Karpas-422 (cell line): ENCODE measurements at regions not wholly inside any gene's neighbourhood (a gene's known extent, or its start where the extent isn't known, plus 50 kb on each side); places are given as distances from the start of the nearest gene placed in this dataset.

Experiments used
- DNase-seq: peaks from one replicate; pipeline ENCODE4 v3.0.0-alpha.2; 2015
- H2AFZ ChIP-seq: fragments of 200-600 bp; sonication (generic); 2 replicates; pipeline ENCODE4 v1.6.1; 2014; ENCODE audit warnings: antibody characterized with exemption, low read length, mixed read lengths
- H3K27ac ChIP-seq: fragments of 200-600 bp; sonication (generic); 2 replicates; pipeline ENCODE4 v1.5.1; 2014; ENCODE audit warnings: mild to moderate bottlenecking, low read length, moderate library complexity
- H3K27me3 ChIP-seq: fragments of 200-600 bp; sonication (generic); 2 replicates; pipeline ENCODE4 v1.6.1; 2014; ENCODE audit warnings: low read length, mixed read lengths
- H3K36me3 ChIP-seq: fragments of 200-600 bp; sonication (generic); 2 replicates; pipeline ENCODE4 v1.6.1; 2014; ENCODE audit warnings: low read length, mixed read lengths; ENCODE audit not compliant: insufficient read depth
- H3K4me1 ChIP-seq: fragments of 200-600 bp; sonication (generic); 2 replicates; pipeline ENCODE4 v1.6.1; 2014; ENCODE audit warnings: mild to moderate bottlenecking, low read length, mixed read lengths
- H3K4me2 ChIP-seq: fragments of 200-600 bp; sonication (generic); 2 replicates; pipeline ENCODE4 v1.6.1; 2014; ENCODE audit warnings: low read length, low read depth, mild to moderate bottlenecking; ENCODE audit not compliant: poor library complexity, severe bottlenecking
- H3K4me3 ChIP-seq: fragments of 200-600 bp; sonication (generic); 2 replicates; pipeline ENCODE4 v1.5.1; 2014; ENCODE audit warnings: mild to moderate bottlenecking, antibody characterized with exemption, low read length, mixed read lengths
- H3K79me2 ChIP-seq: fragments of 200-600 bp; sonication (generic); 2 replicates; pipeline ENCODE4 v1.6.1; 2014; ENCODE audit warnings: mild to moderate bottlenecking, low read length, mixed read lengths
- H3K9ac ChIP-seq: fragments of 200-600 bp; sonication (generic); 2 replicates; pipeline ENCODE4 v1.6.0; 2014; ENCODE audit warnings: low read length
- H3K9me2 ChIP-seq: fragments of 200-600 bp; sonication (generic), shearing (Covaris generic); replicated peaks from 2 replicates; pipeline ENCODE4 v1.6.0; 2014; ENCODE audit warnings: mild to moderate bottlenecking, low read length, moderate library complexity; ENCODE audit not compliant: insufficient read depth
- H3K9me3 ChIP-seq: fragments of 300-700, 200-600 bp; sonication (generic); 2 replicates; pipeline ENCODE4 v1.6.1; 2014; ENCODE audit warnings: low read length, mixed read lengths
- H4K20me1 ChIP-seq: fragments of 200-600 bp; sonication (generic); 2 replicates; pipeline ENCODE4 v1.6.1; 2014; ENCODE audit warnings: mild to moderate bottlenecking, antibody characterized with exemption, low read length, low read depth; ENCODE audit not compliant: insufficient read depth

DNA sequence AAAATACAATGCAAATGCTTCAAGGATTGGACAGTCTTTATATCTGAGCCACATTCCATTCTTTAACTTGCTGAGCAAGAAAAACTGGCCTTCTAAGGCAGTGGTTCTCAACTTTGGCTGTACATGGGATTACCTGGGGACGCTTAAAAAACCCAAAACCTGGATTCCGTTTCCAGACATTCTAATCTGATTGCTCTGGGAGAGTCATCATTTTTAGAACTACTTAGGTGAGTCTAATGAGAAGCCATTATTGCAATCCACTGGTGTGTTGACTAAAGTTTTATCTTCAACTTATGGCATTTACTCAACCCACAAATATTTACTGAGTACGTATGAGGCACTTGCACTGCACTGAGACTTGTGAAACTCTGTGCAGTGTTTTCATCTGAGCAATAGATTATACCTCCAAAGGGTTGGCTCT is 195.7 kb upstream of the ATP11B start:
- H3K9ac ChIP-seq: no peak overlapping the region

GRCh38 chr3:182601597-182601996 is 191.7 kb upstream of the ATP11B start:
- Histone ChIP-seq H3K27ac (no peak overlapping the region), H3K9ac (no peak overlapping the region), H3K4me1 (no peaks in the 10 kb centered on the region), H3K4me3 (no peak overlapping the region), H4K20me1 (no peaks in the 10 kb centered on the region), H2AFZ (no peak overlapping the region), H3K4me2 (no peak overlapping the region), H3K36me3 (no peaks in the 10 kb centered on the region), H3K27me3 (no peaks in the 10 kb centered on the region), H3K79me2 (no peaks in the 10 kb centered on the region), H3K9me3 (no peaks in the 10 kb centered on the region), H3K9me2 (no peaks in the 10 kb centered on the region)
- no peak for DNase-seq

More for the DNA sequence above, 195.7 kb upstream of the ATP11B start:
- no peaks in the 10 kb centered on the region for H3K9me2 ChIP-seq
- H3K79me2 ChIP-seq: no peaks in the 10 kb centered on the region
- H3K4me3 ChIP-seq: no peak overlapping the region
- no peak for DNase-seq
- H3K36me3 ChIP-seq: no peaks in the 10 kb centered on the region
- no peaks in the 10 kb centered on the region for H4K20me1 ChIP-seq
- no peaks in the 10 kb centered on the region for H3K27me3 ChIP-seq
- H3K9me3 ChIP-seq: no peaks in the 10 kb centered on the region
- H3K4me2 ChIP-seq: no peak overlapping the region
- no peak overlapping the region for H3K27ac ChIP-seq
- no peaks in the 10 kb centered on the region for H3K4me1 ChIP-seq
- H2AFZ ChIP-seq: no peak overlapping the region

DNA sequence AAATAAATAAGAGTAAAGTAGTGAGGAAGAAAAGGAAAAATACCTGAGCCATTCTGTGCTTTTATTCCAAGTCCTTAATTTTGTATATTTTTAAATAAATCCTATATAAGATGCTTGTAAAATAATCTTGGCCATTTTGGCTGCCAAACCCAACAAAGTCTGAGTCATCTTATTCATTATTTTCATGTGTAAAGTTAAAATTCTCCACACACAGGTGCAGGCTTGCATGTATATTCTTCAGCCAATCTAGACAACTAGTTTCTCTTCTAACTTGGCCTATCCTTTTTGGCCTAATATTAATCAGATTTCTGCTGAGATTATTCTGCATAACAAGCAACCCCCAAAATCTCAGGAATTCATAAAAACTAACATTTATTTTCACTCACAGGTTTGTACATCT is 189.8 kb upstream of the ATP11B start:
- H3K9ac ChIP-seq: no peak overlapping the region
- no peak overlapping the region for H3K4me3 ChIP-seq
- H3K27me3 ChIP-seq: no peaks in the 10 kb centered on the region
- H3K9me3 ChIP-seq: no peaks in the 10 kb centered on the region
- no peak overlapping the region for H3K4me2 ChIP-seq
- H3K27ac ChIP-seq: no peak overlapping the region
- no peaks in the 10 kb centered on the region for H4K20me1 ChIP-seq
- no peaks in the 10 kb centered on the region for H3K9me2 ChIP-seq
- H2AFZ ChIP-seq: no peak overlapping the region
- no peaks in the 10 kb centered on the region for H3K4me1 ChIP-seq
- H3K79me2 ChIP-seq: no peaks in the 10 kb centered on the region
- no peaks in the 10 kb centered on the region for H3K36me3 ChIP-seq
- DNase-seq: no peak

GRCh38 chr3:182605882-182606611 is 187.3 kb upstream of the ATP11B start:
- no peaks in the 10 kb centered on the region for H4K20me1 ChIP-seq
- no peaks in the 10 kb centered on the region for H3K79me2 ChIP-seq
- no peaks in the 10 kb centered on the region for H3K27me3 ChIP-seq
- no peaks in the 10 kb centered on the region for H3K9me3 ChIP-seq
- no peak for DNase-seq
- H2AFZ ChIP-seq: no peak overlapping the region
- no peaks in the 10 kb centered on the region for H3K9me2 ChIP-seq
- H3K4me2 ChIP-seq: no peak overlapping the region
- H3K36me3 ChIP-seq: no peaks in the 10 kb centered on the region
- no peak overlapping the region for H3K9ac ChIP-seq
- H3K27ac ChIP-seq: no peak overlapping the region
- no peaks in the 10 kb centered on the region for H3K4me1 ChIP-seq
- H3K4me3 ChIP-seq: no peak overlapping the region

DNA sequence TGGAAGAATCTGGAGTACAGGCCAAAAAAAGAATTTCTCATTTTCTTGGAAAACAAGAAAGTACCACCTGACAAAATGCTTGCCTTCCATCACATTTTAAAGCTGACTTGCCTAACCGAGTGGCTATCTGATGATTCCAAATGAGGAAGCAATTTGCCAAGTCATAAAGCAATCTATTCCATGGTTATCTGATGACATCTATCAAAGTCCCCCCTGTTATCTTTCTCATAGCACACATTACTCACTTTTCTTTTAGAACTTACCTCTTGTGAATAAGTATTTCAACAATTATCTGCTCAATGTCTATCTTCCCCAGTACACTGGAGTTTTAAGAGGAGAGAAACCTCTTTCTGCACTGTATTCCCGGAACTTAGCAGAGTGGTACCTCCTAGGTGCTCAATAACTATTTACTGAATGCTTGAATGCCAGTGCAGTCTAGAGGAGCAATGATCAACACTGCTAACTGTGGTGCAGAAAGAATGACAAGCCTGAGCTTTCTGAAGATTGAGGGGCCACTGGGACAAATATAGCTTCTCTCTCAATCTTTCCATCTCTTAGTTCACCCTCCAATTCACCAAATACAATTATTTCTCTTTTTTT is 186.3 kb upstream of the ATP11B start:
- Histone ChIP-seq H3K9me2 (no peaks in the 10 kb centered on the region), H2AFZ (no peak overlapping the region), H3K9me3 (no peaks in the 10 kb centered on the region), H4K20me1 (no peaks in the 10 kb centered on the region), H3K9ac (no peak overlapping the region), H3K79me2 (no peaks in the 10 kb centered on the region), H3K27ac (no peak overlapping the region), H3K4me1 (no peaks in the 10 kb centered on the region), H3K4me3 (no peak overlapping the region), H3K27me3 (no peaks in the 10 kb centered on the region), H3K36me3 (no peaks in the 10 kb centered on the region), H3K4me2 (no peak overlapping the region)
- DNase-seq: no peak

- no peak overlapping the region for H3K4me3 ChIP-seq
- no peak overlapping the region for H3K9ac ChIP-seq
- H2AFZ ChIP-seq: no peak overlapping the region
- no peak overlapping the region for H3K4me2 ChIP-seq
- no peaks in the 10 kb centered on the region for H4K20me1 ChIP-seq
- H3K36me3 ChIP-seq: no peaks in the 10 kb centered on the region
- H3K79me2 ChIP-seq: no peaks in the 10 kb centered on the region
- DNase-seq: no peak
- no peaks in the 10 kb centered on the region for H3K9me2 ChIP-seq
- no peaks in the 10 kb centered on the region for H3K9me3 ChIP-seq
- H3K27ac ChIP-seq: no peak overlapping the region
- no peaks in the 10 kb centered on the region for H3K27me3 ChIP-seq
- no peaks in the 10 kb centered on the region for H3K4me1 ChIP-seq
Observed at GRCh38 chr3:182608832-182609231, 184.5 kb upstream of the ATP11B start.

DNA sequence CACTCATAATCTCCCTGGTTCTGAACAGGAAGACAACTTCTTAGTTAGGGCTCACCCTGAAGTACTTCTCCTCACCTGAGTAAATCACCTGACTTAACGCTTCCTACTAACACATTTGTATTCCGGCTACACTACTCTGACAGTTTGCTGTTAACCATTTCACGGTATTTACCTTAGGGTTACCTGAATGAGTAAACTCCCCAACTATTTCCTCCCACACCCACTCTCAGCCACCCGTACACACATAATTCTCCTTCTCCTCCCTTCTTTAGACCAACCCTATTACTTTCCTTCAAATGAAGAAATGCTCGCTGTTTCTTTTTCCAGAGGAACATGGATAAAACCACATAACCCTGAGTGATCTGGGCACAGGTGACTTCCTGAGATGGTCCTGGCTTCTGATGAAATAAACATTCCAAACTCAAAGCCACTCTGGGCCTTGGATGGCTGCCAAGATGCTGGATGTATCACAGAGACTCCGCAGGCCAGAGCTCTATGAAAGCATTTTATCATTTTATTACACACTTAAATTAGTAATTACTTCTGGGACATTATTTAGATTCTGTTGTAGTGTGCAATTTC is 183.6 kb upstream of the ATP11B start:
- no peaks in the 10 kb centered on the region for H3K4me1 ChIP-seq
- H3K4me3 ChIP-seq: no peak overlapping the region
- H3K27me3 ChIP-seq: no peaks in the 10 kb centered on the region
- no peaks in the 10 kb centered on the region for H3K36me3 ChIP-seq
- H3K27ac ChIP-seq: no peak overlapping the region
- no peak for DNase-seq
- H3K9ac ChIP-seq: no peak overlapping the region
- H3K4me2 ChIP-seq: no peak overlapping the region
- no peaks in the 10 kb centered on the region for H4K20me1 ChIP-seq
- H3K9me3 ChIP-seq: no peaks in the 10 kb centered on the region
- H2AFZ ChIP-seq: no peak overlapping the region
- no peaks in the 10 kb centered on the region for H3K9me2 ChIP-seq
- no peaks in the 10 kb centered on the region for H3K79me2 ChIP-seq

DNA sequence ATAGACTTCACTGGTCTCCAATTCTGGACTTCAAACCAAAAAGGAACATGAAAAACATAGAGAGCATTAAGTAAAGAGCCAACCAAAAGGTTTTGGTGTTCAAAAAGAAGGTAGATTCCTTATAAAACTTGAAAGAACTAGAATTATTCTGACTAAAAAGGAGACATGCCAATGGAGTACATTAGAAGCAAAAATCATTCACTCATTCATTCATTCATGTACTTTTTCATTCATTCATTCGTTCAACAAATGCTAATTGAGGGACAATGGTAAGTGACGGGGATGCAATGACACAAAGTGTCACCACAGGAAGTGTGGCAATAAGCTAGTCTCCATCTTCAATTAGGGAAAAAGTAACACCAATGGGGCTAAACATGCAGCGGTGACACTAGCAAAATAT is 181.0 kb upstream of the ATP11B start:
- no peaks in the 10 kb centered on the region for H3K9me3 ChIP-seq
- H3K27ac ChIP-seq: no peak overlapping the region
- H3K27me3 ChIP-seq: no peaks in the 10 kb centered on the region
- H4K20me1 ChIP-seq: no peaks in the 10 kb centered on the region
- H3K9me2 ChIP-seq: no peaks in the 10 kb centered on the region
- no peak overlapping the region for H3K4me2 ChIP-seq
- no peak overlapping the region for H3K9ac ChIP-seq
- no peaks in the 10 kb centered on the region for H3K36me3 ChIP-seq
- H2AFZ ChIP-seq: no peak overlapping the region
- H3K4me3 ChIP-seq: no peak overlapping the region
- H3K79me2 ChIP-seq: no peaks in the 10 kb centered on the region
- no peaks in the 10 kb centered on the region for H3K4me1 ChIP-seq
- DNase-seq: no peak
